Kidney epithelial cell (primary cell): ENCODE measurements at regions not wholly inside any gene's neighbourhood (a gene's known extent, or its start where the extent isn't known, plus 50 kb on each side); places are given as distances from the start of the nearest gene placed in this dataset.

ENCODE experiments used
- DNase-seq: peaks from one replicate; pipeline ENCODE4 v3.0.0-alpha.2; 2010; ENCODE audit warnings: low read depth
- H3K27me3 ChIP-seq: 2 replicates; pipeline ENCODE4 v1.6.0; 2011; ENCODE audit warnings: low read length; ENCODE audit not compliant: control insufficient read depth, insufficient read depth
- H3K36me3 ChIP-seq: 2 replicates; pipeline ENCODE4 v1.5.1; 2011; ENCODE audit warnings: low read length; ENCODE audit not compliant: control insufficient read depth, insufficient read depth
- H3K4me3 ChIP-seq: 2 replicates; pipeline ENCODE4 v1.5.1; 2011; ENCODE audit warnings: low read depth, mild to moderate bottlenecking, control low read depth, low read length
- CTCF ChIP-seq: IDR thresholded peaks from 2 replicates; pipeline ENCODE4 v1.5.1; 2011; ENCODE audit warnings: mild to moderate bottlenecking, moderate library complexity, low read length, control low read depth, inconsistent platforms; ENCODE audit not compliant: insufficient read depth, poor library complexity, severe bottlenecking

DNA sequence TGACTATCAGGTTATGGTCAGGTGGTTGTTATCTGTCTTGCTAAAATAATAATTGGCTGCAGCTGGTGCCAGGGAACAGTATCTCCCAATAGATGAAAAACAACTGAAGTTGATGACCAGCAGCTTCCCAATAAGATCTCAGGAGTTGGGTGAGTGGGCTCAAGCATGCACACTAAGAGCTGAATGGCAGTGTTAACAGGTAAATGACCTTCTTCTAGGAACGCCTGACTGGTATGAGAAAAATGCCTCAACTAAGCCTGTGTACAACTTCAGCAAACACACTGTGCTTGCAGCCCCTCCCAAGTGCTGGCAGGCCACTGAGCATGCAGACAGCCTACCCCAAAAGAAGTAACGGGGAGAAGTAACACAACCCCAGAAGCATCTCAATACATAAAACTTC lies 636.9 kb downstream of the ACTR3B start:
- Histone ChIP-seq H3K4me3 (no peak overlapping the region), H3K36me3 (no peaks in the 10 kb centered on the region), H3K27me3 (no peaks in the 10 kb centered on the region)
- DNase-seq, result no peak
- no peak for TF ChIP-seq CTCF

DNA sequence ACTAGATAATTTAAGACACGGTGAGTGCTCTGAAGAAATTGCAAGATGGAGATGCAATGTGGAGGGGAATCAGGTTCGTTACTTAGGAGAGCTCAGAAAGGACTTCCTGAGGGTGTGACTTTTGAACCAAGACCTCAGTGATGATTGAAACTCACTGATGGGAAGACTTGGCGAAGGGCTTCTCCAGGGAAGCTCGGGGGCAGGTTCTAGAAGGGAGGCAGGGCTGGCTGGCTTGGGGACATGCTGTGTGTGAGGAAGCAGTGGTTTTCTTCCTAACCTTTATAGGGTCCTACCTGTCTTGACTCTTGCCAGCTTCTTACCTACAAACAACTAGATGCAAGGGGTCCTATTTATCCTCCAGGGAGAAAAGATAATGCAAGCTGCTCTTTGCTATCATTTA lies 637.9 kb downstream of the ACTR3B start:
- no peak for TF ChIP-seq CTCF
- Histone ChIP-seq H3K27me3 (no peaks in the 10 kb centered on the region), H3K36me3 (no peaks in the 10 kb centered on the region), H3K4me3 (no peak overlapping the region)
- DNase-seq, result no peak

GRCh38 chr7:153397906-153398305 lies 638.4 kb downstream of the ACTR3B start:
- TF ChIP-seq CTCF, result no peak

DNA sequence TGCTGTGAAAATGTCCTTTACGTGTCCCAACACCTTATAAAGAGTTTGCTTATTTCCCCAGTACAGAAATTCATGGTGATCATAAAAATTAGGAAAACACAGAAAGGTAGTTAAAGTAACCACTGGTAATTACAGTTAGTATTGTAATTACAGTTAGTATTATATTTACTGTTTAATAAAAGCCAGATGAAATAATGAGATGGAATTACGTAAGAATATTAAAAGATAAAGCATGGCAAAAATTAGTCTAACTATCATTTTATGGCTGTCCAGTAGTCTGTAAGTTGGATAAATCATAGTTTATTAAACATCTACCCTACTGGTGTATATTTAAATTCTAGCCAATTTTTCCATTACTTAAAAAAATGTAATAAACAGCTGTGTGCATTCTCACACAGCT lies 638.8 kb downstream of the ACTR3B start:
- no peaks in the 10 kb centered on the region for H3K36me3 ChIP-seq
- TF ChIP-seq CTCF, result no peak
- H3K27me3 ChIP-seq, result no peaks in the 10 kb centered on the region
- no peak overlapping the region for H3K4me3 ChIP-seq
- DNase-seq, result no peak

More at GRCh38 chr7:153397906-153398305, 638.4 kb downstream of the ACTR3B start:
- Histone ChIP-seq H3K4me3 (no peak overlapping the region), H3K36me3 (no peaks in the 10 kb centered on the region), H3K27me3 (no peaks in the 10 kb centered on the region)
- no peak for DNase-seq

GRCh38 chr7:153398789-153399553 lies 639.4 kb downstream of the ACTR3B start:
- H3K27me3 ChIP-seq, result no peaks in the 10 kb centered on the region
- no peaks in the 10 kb centered on the region for H3K36me3 ChIP-seq
- no peak overlapping the region for H3K4me3 ChIP-seq
- no peak for DNase-seq
- TF ChIP-seq CTCF, result no peak

DNA sequence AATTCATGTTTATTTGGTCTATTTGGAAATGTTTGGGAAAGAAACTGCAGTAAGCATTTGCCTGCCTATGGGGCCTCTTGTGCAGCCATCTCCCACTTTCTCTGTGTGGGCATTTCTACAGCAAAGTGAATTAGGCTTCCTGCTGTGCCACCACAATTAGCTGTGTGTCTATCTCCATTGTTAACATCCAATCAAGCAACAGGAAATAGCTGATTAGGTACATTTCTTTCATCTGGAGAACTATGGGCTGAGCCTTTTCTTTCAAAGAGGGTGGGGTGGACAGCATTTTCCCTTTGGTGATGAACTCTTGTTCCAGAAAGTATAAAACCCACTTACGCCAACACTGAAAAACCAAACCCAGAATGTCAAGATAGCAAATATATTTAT lies 640.0 kb downstream of the ACTR3B start:
- H3K36me3 ChIP-seq, result no peaks in the 10 kb centered on the region
- no peaks in the 10 kb centered on the region for H3K27me3 ChIP-seq
- no peak overlapping the region for H3K4me3 ChIP-seq
- no peak for TF ChIP-seq CTCF
- DNase-seq, result no peak
